NT2/D1 (cell line): ENCODE measurements at regions not wholly inside any gene's neighbourhood (a gene's known extent, or its start where the extent isn't known, plus 50 kb on each side); places are given as distances from the start of the nearest gene placed in this dataset.

Experiments
- DNase-seq: peaks from one replicate; pipeline ENCODE4 v3.0.0-alpha.2; 2011; ENCODE audit warnings: low read depth, low spot score
- H3K27me3 ChIP-seq: 2 replicates; pipeline ENCODE4 v1.6.0; 2011; ENCODE audit warnings: mild to moderate bottlenecking; ENCODE audit not compliant: insufficient read length, insufficient read depth
- H3K36me3 ChIP-seq: 2 replicates; pipeline ENCODE4 v1.6.1; 2011; ENCODE audit warnings: mild to moderate bottlenecking, low read length, mixed read lengths; ENCODE audit not compliant: insufficient read depth, insufficient read length
- H3K4me1 ChIP-seq: 2 replicates; pipeline ENCODE4 v1.5.1; 2011; ENCODE audit not compliant: insufficient read depth, insufficient read length
- H3K4me3 ChIP-seq: 2 replicates; pipeline ENCODE4 v1.5.1; 2011; ENCODE audit warnings: low read depth; ENCODE audit not compliant: insufficient read length
- H3K9ac ChIP-seq: 2 replicates; pipeline ENCODE4 v1.6.0; 2011; ENCODE audit warnings: low read depth; ENCODE audit not compliant: insufficient read length
- H3K9me3 ChIP-seq: 2 replicates; pipeline ENCODE4 v1.5.1; 2011; ENCODE audit warnings: mild to moderate bottlenecking, low read length; ENCODE audit not compliant: insufficient read depth
- SUZ12 ChIP-seq: IDR thresholded peaks from 2 replicates; pipeline ENCODE4 v1.6.1; 2011; ENCODE audit not compliant: insufficient read length, insufficient read depth; ENCODE audit errors: extremely low read depth
- YY1 ChIP-seq: IDR thresholded peaks from 2 replicates; pipeline ENCODE4 v1.6.1; 2011; ENCODE audit not compliant: insufficient read length, insufficient read depth
- ZNF274 ChIP-seq: IDR thresholded peaks from 2 replicates; pipeline ENCODE4 v1.6.1; 2011; ENCODE audit warnings: mild to moderate bottlenecking, low read depth, low read length

GRCh38 chrY:7701676-7702075 lies 790.1 kb upstream of the AMELY start:
- Histone ChIP-seq H3K27me3 (no peaks in the 10 kb centered on the region), H3K36me3 (no peaks in the 10 kb centered on the region), H3K4me1 (no peaks in the 10 kb centered on the region), H3K9me3 (no peaks in the 10 kb centered on the region), H3K9ac (no peak overlapping the region), H3K4me3 (no peak overlapping the region)
- TF ChIP-seq YY1 (no peak), ZNF274 (no peak), SUZ12 (no peak)
- DNase-seq, result no peak

DNA sequence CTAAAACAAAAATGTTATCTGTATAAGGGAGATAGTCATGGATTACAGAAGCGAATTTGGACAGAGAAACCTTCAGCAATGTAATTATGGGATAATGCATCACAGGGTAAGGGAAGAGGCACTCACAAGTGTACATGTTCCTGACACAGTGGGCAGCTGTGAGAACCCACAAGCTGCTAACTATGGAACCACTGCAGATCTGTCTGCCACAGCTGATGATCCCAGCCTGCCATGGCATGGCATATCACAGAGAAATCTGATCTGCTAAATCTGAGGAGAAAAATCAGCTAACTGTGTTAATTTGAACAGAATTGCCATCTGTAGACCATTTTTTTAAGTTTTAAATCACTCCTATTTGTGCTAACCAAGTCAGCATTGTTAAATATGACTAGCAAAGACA lies 786.0 kb upstream of the AMELY start:
- Histone ChIP-seq H3K36me3 (no peaks in the 10 kb centered on the region), H3K4me3 (no peak overlapping the region), H3K9me3 (no peaks in the 10 kb centered on the region), H3K27me3 (no peaks in the 10 kb centered on the region), H3K4me1 (no peaks in the 10 kb centered on the region), H3K9ac (no peak overlapping the region)
- TF ChIP-seq SUZ12 (no peak), YY1 (no peak), ZNF274 (no peak)
- DNase-seq, result no peak

DNA sequence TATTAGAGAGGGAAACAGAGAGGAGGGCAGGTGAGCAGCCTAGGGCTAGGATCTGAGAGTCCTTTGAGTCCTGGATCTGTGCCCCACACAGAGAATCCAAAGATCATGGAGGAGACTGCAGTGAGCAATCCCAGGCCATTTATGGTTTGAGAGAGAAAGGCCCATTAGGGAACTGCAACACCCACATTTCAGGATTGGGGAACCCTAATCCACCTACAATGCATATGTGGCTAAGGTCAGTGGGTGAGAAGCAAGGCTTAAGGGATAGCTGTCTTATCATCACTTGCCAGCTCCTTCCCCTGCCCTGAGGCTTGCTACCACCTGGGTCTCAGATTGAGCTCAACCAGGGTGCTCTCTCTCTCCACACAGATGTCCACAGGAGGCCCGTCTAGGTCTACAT lies 781.1 kb upstream of the AMELY start:
- H3K9ac ChIP-seq, result no peak overlapping the region

GRCh38 chrY:7687086-7687485 lies 775.5 kb upstream of the AMELY start:
- H3K4me3 ChIP-seq, result no peak overlapping the region
- no peak for DNase-seq
- no peaks in the 10 kb centered on the region for H3K36me3 ChIP-seq
- no peaks in the 10 kb centered on the region for H3K27me3 ChIP-seq
- no peaks in the 10 kb centered on the region for H3K9me3 ChIP-seq
- no peaks in the 10 kb centered on the region for H3K4me1 ChIP-seq
- no peak overlapping the region for H3K9ac ChIP-seq
- no peak for TF ChIP-seq YY1
- no peak for TF ChIP-seq ZNF274
- TF ChIP-seq SUZ12, result no peak

More for the DNA sequence above, 781.1 kb upstream of the AMELY start:
- DNase-seq, result no peak
- no peak overlapping the region for H3K4me3 ChIP-seq
- no peaks in the 10 kb centered on the region for H3K4me1 ChIP-seq
- TF ChIP-seq ZNF274 (no peak), YY1 (no peak)
- no peaks in the 10 kb centered on the region for H3K9me3 ChIP-seq
- no peaks in the 10 kb centered on the region for H3K36me3 ChIP-seq
- H3K27me3 ChIP-seq, result no peaks in the 10 kb centered on the region

GRCh38 chrY:7684546-7684945 lies 773.0 kb upstream of the AMELY start:
- Histone ChIP-seq H3K4me3 (no peak overlapping the region), H3K36me3 (no peaks in the 10 kb centered on the region), H3K4me1 (no peaks in the 10 kb centered on the region), H3K9ac (no peak overlapping the region), H3K9me3 (no peaks in the 10 kb centered on the region), H3K27me3 (no peaks in the 10 kb centered on the region)
- DNase-seq, result no peak
- no peak for TF ChIP-seq ZNF274

GRCh38 chrY:7682386-7682785 lies 770.8 kb upstream of the AMELY start:
- no peaks in the 10 kb centered on the region for H3K9me3 ChIP-seq
- no peak overlapping the region for H3K9ac ChIP-seq
- TF ChIP-seq ZNF274 (no peak), SUZ12 (no peak), YY1 (no peak)
- no peak for DNase-seq
- no peak overlapping the region for H3K4me3 ChIP-seq
- H3K4me1 ChIP-seq, result no peaks in the 10 kb centered on the region
- no peaks in the 10 kb centered on the region for H3K36me3 ChIP-seq
- H3K27me3 ChIP-seq, result no peaks in the 10 kb centered on the region

DNA sequence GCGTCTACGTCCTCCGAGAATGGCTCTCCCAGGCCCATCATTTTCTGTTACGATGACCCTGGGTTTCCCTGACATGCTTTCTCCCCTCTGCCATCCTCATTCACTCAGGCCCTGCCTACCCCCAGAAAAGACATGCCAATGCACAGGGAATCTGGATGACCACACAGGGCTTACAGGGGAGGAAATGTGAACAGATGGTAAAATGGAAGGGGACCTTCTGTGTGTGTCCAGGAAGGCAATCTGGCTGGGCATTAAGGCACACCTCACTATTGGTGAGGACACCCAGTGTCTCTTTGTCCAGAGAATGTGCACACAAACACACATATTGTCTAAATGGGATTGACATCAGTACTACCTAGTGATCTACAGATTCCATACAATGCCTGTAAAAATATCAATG lies 769.9 kb upstream of the AMELY start:
- Histone ChIP-seq H3K36me3 (no peaks in the 10 kb centered on the region), H3K9ac (no peak overlapping the region), H3K4me3 (no peak overlapping the region), H3K27me3 (no peaks in the 10 kb centered on the region), H3K9me3 (no peaks in the 10 kb centered on the region), H3K4me1 (no peaks in the 10 kb centered on the region)
- TF ChIP-seq ZNF274 (no peak), YY1 (no peak), SUZ12 (no peak)
- DNase-seq, result no peak

- H3K36me3 ChIP-seq, result no peaks in the 10 kb centered on the region
- H3K4me1 ChIP-seq, result no peaks in the 10 kb centered on the region
- H3K9me3 ChIP-seq, result no peaks in the 10 kb centered on the region
- no peak for DNase-seq
- no peak overlapping the region for H3K9ac ChIP-seq
- no peaks in the 10 kb centered on the region for H3K27me3 ChIP-seq
- no peak overlapping the region for H3K4me3 ChIP-seq
- no peak for TF ChIP-seq ZNF274
- no peak for TF ChIP-seq SUZ12
- TF ChIP-seq YY1, result no peak
These were observed 762.9 kb upstream of the AMELY start for GRCh38 chrY:7674465-7674864.
